Right lobe of liver (tissue), 4 donors: ENCODE measurements at regions not wholly inside any gene's neighbourhood (a gene's known extent, or its start where the extent isn't known, plus 50 kb on each side); places are given as distances from the start of the nearest gene placed in this dataset.

Experiments used
- POLR2A ChIP-seq: fragments of 450-650 bp; IDR thresholded peaks from one replicate; pipeline ENCODE4 v1.6.1; 2017; ENCODE audit warnings: antibody characterized with exemption, mild to moderate bottlenecking
- TF ChIP-seq, protein P1 (sequence below), 4 donors: fragments of 200-600 bp in 3 of 4; fragments of 450-650 bp in 1 of 4; IDR thresholded peaks; one replicate each; pipeline versions ENCODE4 v1.5.1 to v1.8.0; 2016 to 2022; ENCODE audit warnings: antibody characterized with exemption in 4 of 4, mild to moderate bottlenecking in 2 of 4
- donor health status: DM: no; HTN: no; CAD: no.
- donor health status: DM: no; HTN: no; CAD: no.
- donor health status: DM: no; HTN: yes; CAD: no.

DNA sequence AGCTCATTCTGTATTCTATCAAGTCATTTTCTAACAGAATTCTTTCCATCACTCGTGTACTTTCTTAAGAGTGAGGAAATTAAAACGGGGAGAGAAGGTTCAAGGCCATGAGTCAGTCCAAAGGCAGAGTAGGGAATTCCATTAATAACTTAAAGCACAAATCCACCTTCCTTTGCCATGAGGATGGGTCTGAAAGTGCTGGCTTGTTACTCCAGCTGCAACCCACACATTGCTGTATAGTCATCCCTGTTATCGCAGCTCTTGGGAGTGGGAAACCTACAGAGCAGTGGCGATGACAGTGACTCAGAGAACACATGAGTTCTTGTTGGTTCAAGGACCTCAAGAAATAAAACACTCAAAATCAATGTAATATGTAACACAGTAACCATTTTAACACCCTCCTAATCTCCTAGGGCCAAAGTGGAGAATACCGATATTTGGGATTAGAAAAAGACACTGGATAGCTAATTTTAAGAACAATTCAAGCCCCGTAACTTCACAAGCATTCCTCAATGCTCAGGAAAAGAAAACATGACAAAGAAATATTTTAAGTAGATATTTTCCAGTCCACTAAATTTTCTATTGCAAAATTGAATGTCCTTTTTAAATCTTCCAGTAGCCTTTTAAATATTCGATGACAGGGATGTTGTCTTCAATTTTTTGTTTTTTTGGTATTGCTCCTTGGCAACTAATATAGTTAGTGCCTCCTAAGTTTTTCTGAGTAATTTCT lies 179.9 kb upstream of the THBS1 start:
- TF ChIP-seq, protein P1, sequence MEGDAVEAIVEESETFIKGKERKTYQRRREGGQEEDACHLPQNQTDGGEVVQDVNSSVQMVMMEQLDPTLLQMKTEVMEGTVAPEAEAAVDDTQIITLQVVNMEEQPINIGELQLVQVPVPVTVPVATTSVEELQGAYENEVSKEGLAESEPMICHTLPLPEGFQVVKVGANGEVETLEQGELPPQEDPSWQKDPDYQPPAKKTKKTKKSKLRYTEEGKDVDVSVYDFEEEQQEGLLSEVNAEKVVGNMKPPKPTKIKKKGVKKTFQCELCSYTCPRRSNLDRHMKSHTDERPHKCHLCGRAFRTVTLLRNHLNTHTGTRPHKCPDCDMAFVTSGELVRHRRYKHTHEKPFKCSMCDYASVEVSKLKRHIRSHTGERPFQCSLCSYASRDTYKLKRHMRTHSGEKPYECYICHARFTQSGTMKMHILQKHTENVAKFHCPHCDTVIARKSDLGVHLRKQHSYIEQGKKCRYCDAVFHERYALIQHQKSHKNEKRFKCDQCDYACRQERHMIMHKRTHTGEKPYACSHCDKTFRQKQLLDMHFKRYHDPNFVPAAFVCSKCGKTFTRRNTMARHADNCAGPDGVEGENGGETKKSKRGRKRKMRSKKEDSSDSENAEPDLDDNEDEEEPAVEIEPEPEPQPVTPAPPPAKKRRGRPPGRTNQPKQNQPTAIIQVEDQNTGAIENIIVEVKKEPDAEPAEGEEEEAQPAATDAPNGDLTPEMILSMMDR (IDR thresholded peaks at IDR 0.05) = no peak
- no peak for TF ChIP-seq POLR2A
